ENCODE measurements at regions not wholly inside any gene's neighbourhood (a gene's known extent, or its start where the extent isn't known, plus 50 kb on each side); places are given as distances from the start of the nearest gene placed in this dataset.
A peak's percentile ranks its signal among the peaks of the same experiment; 100 is the strongest.

DNA sequence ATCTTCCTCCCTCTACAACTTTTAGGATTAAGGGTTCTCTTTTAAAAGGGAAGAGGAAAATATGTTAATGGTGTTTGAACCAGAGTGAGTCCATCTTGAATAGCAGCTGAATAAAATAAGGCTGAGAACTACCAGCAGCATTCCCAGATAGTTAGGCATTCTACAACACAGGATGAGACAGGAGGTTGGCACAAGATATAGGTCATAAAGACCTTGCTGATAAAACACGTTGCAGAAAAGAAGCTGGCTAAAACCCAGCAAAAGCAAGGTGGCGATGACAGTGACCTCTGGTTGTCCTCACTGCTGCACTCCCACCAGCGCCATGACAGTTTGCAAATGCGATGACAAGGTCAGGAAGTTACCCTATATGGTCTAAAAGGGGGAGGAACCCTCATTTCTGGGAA is 77.8 kb downstream of the PLK2 start:
- TF ChIP-seq, protein P1, sequence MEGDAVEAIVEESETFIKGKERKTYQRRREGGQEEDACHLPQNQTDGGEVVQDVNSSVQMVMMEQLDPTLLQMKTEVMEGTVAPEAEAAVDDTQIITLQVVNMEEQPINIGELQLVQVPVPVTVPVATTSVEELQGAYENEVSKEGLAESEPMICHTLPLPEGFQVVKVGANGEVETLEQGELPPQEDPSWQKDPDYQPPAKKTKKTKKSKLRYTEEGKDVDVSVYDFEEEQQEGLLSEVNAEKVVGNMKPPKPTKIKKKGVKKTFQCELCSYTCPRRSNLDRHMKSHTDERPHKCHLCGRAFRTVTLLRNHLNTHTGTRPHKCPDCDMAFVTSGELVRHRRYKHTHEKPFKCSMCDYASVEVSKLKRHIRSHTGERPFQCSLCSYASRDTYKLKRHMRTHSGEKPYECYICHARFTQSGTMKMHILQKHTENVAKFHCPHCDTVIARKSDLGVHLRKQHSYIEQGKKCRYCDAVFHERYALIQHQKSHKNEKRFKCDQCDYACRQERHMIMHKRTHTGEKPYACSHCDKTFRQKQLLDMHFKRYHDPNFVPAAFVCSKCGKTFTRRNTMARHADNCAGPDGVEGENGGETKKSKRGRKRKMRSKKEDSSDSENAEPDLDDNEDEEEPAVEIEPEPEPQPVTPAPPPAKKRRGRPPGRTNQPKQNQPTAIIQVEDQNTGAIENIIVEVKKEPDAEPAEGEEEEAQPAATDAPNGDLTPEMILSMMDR (IDR thresholded peaks at IDR 0.05) = no peak
- intact Hi-C loops (cut with DNase I) = no loop called here
- no peaks in the 10 kb centered on the region for H3K36me3 ChIP-seq
- no peak overlapping the region for H3K27ac ChIP-seq
- H3K4me1 ChIP-seq = no peaks in the 10 kb centered on the region
- ATAC-seq (peak in 6 of 8 donors; percentile 19 to 57 (median 50)), DNase-seq (peak; percentile 10 to 12)
- peaks cover 0 to 35% (median 20%) of the 10 kb centered on the region in 11 donors for H3K9me3 ChIP-seq
- no peaks in the 10 kb centered on the region for H3K27me3 ChIP-seq
- WGBS, 2 donors = 70 to 73% methylated on average over 4 of the region's 4 CpGs
- no peak overlapping the region for H3K4me3 ChIP-seq

DNA sequence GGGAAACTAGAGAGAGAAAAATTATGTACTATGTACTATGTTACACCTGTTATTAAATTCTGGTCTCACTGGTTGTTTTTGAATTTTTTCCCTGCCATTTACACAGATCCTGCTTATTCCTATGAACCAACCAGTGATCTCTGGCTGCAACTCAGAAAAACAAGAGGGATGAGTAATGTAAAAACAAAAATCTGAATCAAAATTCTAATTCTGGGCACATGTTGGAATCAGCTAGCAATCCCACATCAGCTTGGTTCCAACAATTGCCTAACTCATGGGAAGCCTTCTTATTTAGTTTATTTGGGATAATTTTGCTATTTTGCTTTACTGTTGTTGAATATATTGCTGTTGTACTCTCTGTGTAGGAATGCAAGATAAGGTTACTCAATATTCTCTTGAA is 78.3 kb downstream of the PLK2 start:
- H3K4me1 ChIP-seq = no peaks in the 10 kb centered on the region
- peaks cover 0 to 35% (median 20%) of the 10 kb centered on the region in 11 donors for H3K9me3 ChIP-seq
- no peak overlapping the region for H3K4me3 ChIP-seq
- ATAC-seq (no peak), DNase-seq (no peak)
- intact Hi-C loops (cut with DNase I) = no loop called here
- no peaks in the 10 kb centered on the region for H3K36me3 ChIP-seq
- H3K27me3 ChIP-seq = no peaks in the 10 kb centered on the region
- H3K27ac ChIP-seq = no peak overlapping the region
- TF ChIP-seq, protein P1 (IDR thresholded peaks at IDR 0.05) = no peak

DNA sequence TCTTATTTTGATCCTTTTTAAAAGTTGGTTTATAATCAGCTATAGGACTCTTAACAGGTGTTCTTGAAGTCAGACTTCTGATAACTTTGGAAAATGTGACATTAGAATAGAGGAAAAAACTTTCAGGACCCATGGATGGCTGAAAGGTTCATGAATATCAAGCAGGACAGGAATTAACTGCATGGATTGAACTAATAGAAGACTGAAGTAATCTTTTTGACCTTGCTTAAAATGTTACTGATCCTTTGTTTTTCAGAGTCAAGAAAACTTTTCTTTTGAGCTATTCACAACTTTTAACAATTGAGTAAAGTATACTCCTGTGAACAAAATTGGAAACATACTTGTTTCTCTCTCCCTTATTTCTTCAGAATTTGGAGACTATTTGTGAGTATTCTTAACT is 79.2 kb downstream of the PLK2 start:
- H3K4me1 ChIP-seq = no peaks in the 10 kb centered on the region
- no peak overlapping the region for H3K27ac ChIP-seq
- TF ChIP-seq, protein P1 (IDR thresholded peaks at IDR 0.05) = no peak
- no peak for DNase-seq
- no peaks in the 10 kb centered on the region for H3K27me3 ChIP-seq
- no peak for ATAC-seq
- no peak overlapping the region for H3K4me3 ChIP-seq
- H3K9me3 ChIP-seq = peaks cover 0 to 35% (median 20%) of the 10 kb centered on the region in 11 donors
- intact Hi-C loops (cut with DNase I) = no loop called here
- no peaks in the 10 kb centered on the region for H3K36me3 ChIP-seq

DNA sequence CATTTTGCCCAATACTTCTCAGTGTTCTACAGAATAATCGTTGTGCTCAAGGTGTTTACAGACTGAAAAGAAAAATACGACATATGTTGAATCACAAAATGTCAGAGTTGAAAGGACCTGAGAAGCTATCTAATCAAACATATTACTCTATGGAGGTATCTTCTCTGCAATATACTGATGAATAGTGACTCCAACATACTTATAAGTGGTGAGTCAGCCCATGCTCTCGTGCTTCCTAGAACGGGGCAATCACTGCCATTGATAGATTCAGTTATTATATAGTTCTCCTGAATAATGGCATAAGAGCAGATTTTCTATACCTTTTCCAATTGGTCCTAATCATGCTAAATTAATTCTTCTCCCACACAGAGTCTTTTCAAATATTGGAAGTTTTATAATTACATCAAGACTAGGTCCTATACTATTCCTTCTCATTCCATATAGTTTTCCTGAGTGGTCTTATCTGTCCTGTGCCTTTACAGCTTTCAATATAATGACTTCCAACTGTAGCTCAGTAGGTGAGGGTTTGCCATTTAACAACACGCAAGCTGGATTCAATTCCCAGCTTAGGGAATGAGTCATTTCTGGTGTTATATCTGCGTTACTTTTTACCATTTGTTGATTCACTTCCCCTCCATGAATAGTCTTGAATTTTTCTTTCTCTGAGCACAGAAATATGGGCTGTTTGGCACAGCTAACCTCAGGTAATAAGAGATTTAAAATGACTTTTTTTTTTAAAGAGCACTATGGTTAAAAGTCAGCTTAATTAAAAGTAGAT is 81.1 kb downstream of the PLK2 start:
- no peak overlapping the region for H3K4me3 ChIP-seq
- no peak for ATAC-seq

More for the DNA sequence above, 81.1 kb downstream of the PLK2 start:
- Histone ChIP-seq H3K9me3 (peaks cover 0 to 35% (median 20%) of the 10 kb centered on the region in 11 donors), H3K4me1 (no peaks in the 10 kb centered on the region), H3K27me3 (no peaks in the 10 kb centered on the region), H3K36me3 (no peaks in the 10 kb centered on the region), H3K27ac (no peak overlapping the region)
- TF ChIP-seq, protein P1 (IDR thresholded peaks at IDR 0.05) = no peak
- DNase-seq = no peak
- intact Hi-C loops (cut with DNase I) = no loop called here
- whole genome bisulfite sequencing, 2 donors = 83 to 98% methylated on average over 6 of the region's 6 CpGs
